H9 (cell line): ENCODE measurements at regions not wholly inside any gene's neighbourhood (a gene's known extent, or its start where the extent isn't known, plus 50 kb on each side); places are given as distances from the start of the nearest gene placed in this dataset.

Experiments
- DNase-seq: peaks from one replicate; pipeline ENCODE4 v3.0.0-alpha.2; 2017
- H2AFZ ChIP-seq: one replicate; pipeline ENCODE4 v1.6.1; 2013; ENCODE audit warnings: mild to moderate bottlenecking, low read length, control low read depth, moderate library complexity
- H2AK5ac ChIP-seq: 2 replicates; pipeline ENCODE4 v1.6.1; 2013; ENCODE audit warnings: low read length, control low read depth, mixed read lengths; ENCODE audit not compliant: insufficient read length
- H2BK120ac ChIP-seq: one replicate; pipeline ENCODE4 v1.6.1; 2013; ENCODE audit warnings: low read depth, mild to moderate bottlenecking, low read length, control low read depth, inconsistent platforms; ENCODE audit not compliant: poor library complexity, severe bottlenecking
- H2BK12ac ChIP-seq: 2 replicates; pipeline ENCODE4 v1.6.1; 2013; ENCODE audit warnings: low read length, control low read depth, mixed read lengths, low read depth; ENCODE audit not compliant: insufficient read length
- H2BK15ac ChIP-seq: 2 replicates; pipeline ENCODE4 v1.6.1; 2013; ENCODE audit warnings: low read depth, low read length, control low read depth
- H2BK20ac ChIP-seq: one replicate; pipeline ENCODE4 v1.6.1; 2013; ENCODE audit warnings: low read depth, mild to moderate bottlenecking, low read length, control low read depth, inconsistent platforms; ENCODE audit not compliant: poor library complexity, severe bottlenecking
- H2BK5ac ChIP-seq: 2 replicates; pipeline ENCODE4 v1.6.1; 2013; ENCODE audit warnings: low read length, control low read depth, mixed read lengths; ENCODE audit not compliant: insufficient read length
- H3K14ac ChIP-seq: 2 replicates; pipeline ENCODE4 v1.6.1; 2013; ENCODE audit warnings: low read length, control low read depth; ENCODE audit not compliant: insufficient read depth
- H3K18ac ChIP-seq: 2 replicates; pipeline ENCODE4 v1.6.1; 2013; ENCODE audit warnings: low read depth, mild to moderate bottlenecking, mixed read lengths, low read length, control low read depth; ENCODE audit not compliant: insufficient read length
- H3K23ac ChIP-seq: 2 replicates; pipeline ENCODE4 v1.6.1; 2013; ENCODE audit warnings: low read length, control low read depth, mixed read lengths, low read depth; ENCODE audit not compliant: insufficient read length
- H3K23me2 ChIP-seq: 2 replicates; pipeline ENCODE4 v1.6.1; 2013; ENCODE audit warnings: low read depth, mild to moderate bottlenecking, mixed read lengths, low read length, control low read depth; ENCODE audit not compliant: insufficient read length, poor library complexity, severe bottlenecking
- H3K27ac ChIP-seq: 2 replicates; pipeline ENCODE4 v1.5.1; 2013; ENCODE audit warnings: low read length, control low read depth, mixed read lengths, low read depth; ENCODE audit not compliant: insufficient read length
- H3K27me3 ChIP-seq: 2 replicates; pipeline ENCODE4 v1.6.1; 2013; ENCODE audit warnings: low read length, control low read depth, inconsistent platforms; ENCODE audit not compliant: insufficient read depth
- H3K4ac ChIP-seq: 2 replicates; pipeline ENCODE4 v1.6.1; 2013; ENCODE audit warnings: low read depth, mild to moderate bottlenecking, control low read depth, inconsistent platforms, low read length, moderate library complexity
- H3K4me1 ChIP-seq: 2 replicates; pipeline ENCODE4 v1.6.1; 2013; ENCODE audit warnings: low read length, control low read depth, inconsistent platforms; ENCODE audit not compliant: insufficient read depth
- H3K4me2 ChIP-seq: 2 replicates; pipeline ENCODE4 v1.6.1; 2013; ENCODE audit warnings: low read length, control low read depth, mixed read lengths; ENCODE audit not compliant: insufficient read length, insufficient read depth
- H3K56ac ChIP-seq: 2 replicates; pipeline ENCODE4 v1.6.1; 2013; ENCODE audit warnings: low read depth, mild to moderate bottlenecking, mixed read lengths, low read length, control low read depth; ENCODE audit not compliant: insufficient read length
- H3K79me1 ChIP-seq: 2 replicates; pipeline ENCODE4 v1.6.1; 2013; ENCODE audit warnings: low read depth, mild to moderate bottlenecking, moderate library complexity, low read length, control low read depth, inconsistent platforms; ENCODE audit not compliant: insufficient read depth, poor library complexity, severe bottlenecking
- H3K79me2 ChIP-seq: 2 replicates; pipeline ENCODE4 v1.6.1; 2013; ENCODE audit warnings: low read length, control low read depth, inconsistent platforms; ENCODE audit not compliant: insufficient read depth
- H3K9ac ChIP-seq: 2 replicates; pipeline ENCODE4 v1.6.1; 2013; ENCODE audit warnings: low read length, control low read depth, mixed read lengths; ENCODE audit not compliant: insufficient read length; ENCODE audit errors: extremely low read depth
- H3K9me3 ChIP-seq: one replicate; pipeline ENCODE4 v1.6.1; 2013; ENCODE audit warnings: low read depth, low read length, inconsistent platforms; ENCODE audit not compliant: control insufficient read depth
- H3T11ph ChIP-seq: one replicate; pipeline ENCODE4 v1.6.1; 2013; ENCODE audit warnings: mild to moderate bottlenecking, low read length, control low read depth, inconsistent platforms
- H4K20me1 ChIP-seq: one replicate; pipeline ENCODE4 v1.6.1; 2013; ENCODE audit not compliant: control insufficient read depth, insufficient read length, insufficient read depth
- H4K5ac ChIP-seq: 2 replicates; pipeline ENCODE4 v1.6.1; 2013; ENCODE audit warnings: low read depth, mild to moderate bottlenecking, mixed read lengths, low read length, control low read depth; ENCODE audit not compliant: insufficient read length
- H4K8ac ChIP-seq: replicated peaks from 2 replicates; pipeline ENCODE4 v1.6.1; 2013; ENCODE audit warnings: low read length, control low read depth, mixed read lengths, low read depth; ENCODE audit not compliant: insufficient read length
- H4K91ac ChIP-seq: 2 replicates; pipeline ENCODE4 v1.6.1; 2013; ENCODE audit warnings: low read depth, mild to moderate bottlenecking, moderate library complexity, mixed read lengths, low read length, control low read depth; ENCODE audit not compliant: insufficient read length
- H3K27ac Mint-ChIP-seq, 3 experiments: 2 replicates in 2 of 3; 3 replicates in 1 of 3; pipeline ENCODE4 v1.8.0; 2020 to 2021; ENCODE audit warnings: mixed read lengths in 3 of 3, mild to moderate bottlenecking in 1 of 3, moderate library complexity in 1 of 3
- H3K27me3 Mint-ChIP-seq: 2 replicates; pipeline ENCODE4 v1.8.0; 2021; ENCODE audit warnings: low read depth, mild to moderate bottlenecking, moderate library complexity, mixed read lengths
- H3K36me3 Mint-ChIP-seq, 3 experiments: 2 replicates in 2 of 3; 3 replicates in 1 of 3; pipeline ENCODE4 v1.8.0; 2020 to 2021; ENCODE audit warnings: low read depth in 3 of 3, mixed read lengths in 3 of 3; ENCODE audit not compliant: insufficient read depth in 1 of 3
- H3K4me1 Mint-ChIP-seq, 2 experiments: 2 replicates each; pipeline ENCODE4 v1.8.0; 2020; ENCODE audit warnings: mixed read lengths in 2 of 2
- H3K4me3 Mint-ChIP-seq, 2 experiments: 2 replicates in 1 of 2; 3 replicates in 1 of 2; pipeline ENCODE4 v1.8.0; 2020 to 2021; ENCODE audit warnings: mild to moderate bottlenecking in 2 of 2, mixed read lengths in 2 of 2, moderate library complexity in 1 of 2
- H3K9me3 Mint-ChIP-seq, 2 experiments: 2 replicates in 1 of 2; 3 replicates in 1 of 2; pipeline ENCODE4 v1.8.0; 2020; ENCODE audit warnings: mild to moderate bottlenecking in 2 of 2, mixed read lengths in 2 of 2, moderate library complexity in 1 of 2
- WGBS: extraction: QIAGEN DNeasy Blood & Tissue Kit; methylation state at CpG from one replicate; pipeline ENCODE4 v1.1.7; 2013; ENCODE audit warnings: missing lambda C conversion rate, low lambda C conversion rate, mixed read lengths; ENCODE audit not compliant: insufficient read length; ENCODE audit errors: extremely low coverage; 5-methylcytosine and 5-hydroxymethylcytosine counted together
- TF ChIP-seq, protein P1 (sequence below): fragments of 200-600 bp; sonication (generic); conservative IDR thresholded peaks from 3 replicates; pipeline ENCODE4 v1.8.0; 2021; ENCODE audit warnings: antibody characterized with exemption, mild to moderate bottlenecking

DNA sequence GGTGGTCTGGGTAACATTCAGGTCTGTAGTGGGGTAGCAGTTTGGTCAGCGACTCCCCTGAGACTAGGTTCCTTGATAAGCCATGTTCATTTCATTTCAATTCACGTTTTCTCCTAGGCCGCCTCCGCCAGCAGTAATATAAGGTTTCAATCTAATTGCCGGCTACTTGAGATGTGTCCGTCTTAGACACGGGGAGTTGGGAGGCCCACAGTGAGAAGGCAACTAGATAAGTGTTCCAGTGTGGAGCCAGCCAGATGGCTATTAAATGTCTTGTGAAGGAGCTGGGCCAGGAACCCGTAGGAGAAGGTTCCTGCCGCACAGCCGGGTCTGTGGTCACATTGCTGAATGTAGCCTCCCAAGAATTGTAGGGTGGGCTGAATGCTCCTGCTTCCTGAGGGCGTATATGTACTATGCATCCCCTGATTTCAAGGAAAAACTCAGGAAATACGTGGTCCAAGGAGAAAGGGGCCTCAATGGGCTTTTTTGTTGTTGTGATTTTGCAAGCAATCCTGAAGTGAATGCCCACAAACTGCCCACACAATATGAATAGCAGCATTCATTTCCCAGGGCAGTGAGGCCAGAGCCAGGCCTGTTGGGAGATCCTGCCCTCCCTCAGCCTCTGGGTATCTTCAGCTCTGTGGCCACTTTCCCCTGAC is 220.6 kb upstream of the RPL34 start:
- TF ChIP-seq, protein P1, sequence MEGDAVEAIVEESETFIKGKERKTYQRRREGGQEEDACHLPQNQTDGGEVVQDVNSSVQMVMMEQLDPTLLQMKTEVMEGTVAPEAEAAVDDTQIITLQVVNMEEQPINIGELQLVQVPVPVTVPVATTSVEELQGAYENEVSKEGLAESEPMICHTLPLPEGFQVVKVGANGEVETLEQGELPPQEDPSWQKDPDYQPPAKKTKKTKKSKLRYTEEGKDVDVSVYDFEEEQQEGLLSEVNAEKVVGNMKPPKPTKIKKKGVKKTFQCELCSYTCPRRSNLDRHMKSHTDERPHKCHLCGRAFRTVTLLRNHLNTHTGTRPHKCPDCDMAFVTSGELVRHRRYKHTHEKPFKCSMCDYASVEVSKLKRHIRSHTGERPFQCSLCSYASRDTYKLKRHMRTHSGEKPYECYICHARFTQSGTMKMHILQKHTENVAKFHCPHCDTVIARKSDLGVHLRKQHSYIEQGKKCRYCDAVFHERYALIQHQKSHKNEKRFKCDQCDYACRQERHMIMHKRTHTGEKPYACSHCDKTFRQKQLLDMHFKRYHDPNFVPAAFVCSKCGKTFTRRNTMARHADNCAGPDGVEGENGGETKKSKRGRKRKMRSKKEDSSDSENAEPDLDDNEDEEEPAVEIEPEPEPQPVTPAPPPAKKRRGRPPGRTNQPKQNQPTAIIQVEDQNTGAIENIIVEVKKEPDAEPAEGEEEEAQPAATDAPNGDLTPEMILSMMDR, result no peak
- Histone ChIP-seq H3K9me3 (no peaks in the 10 kb centered on the region), H3K18ac (no peak overlapping the region), H3K23me2 (no peaks in the 10 kb centered on the region), H3K56ac (no peak overlapping the region), H2BK120ac (no peak overlapping the region), H2AFZ (no peak overlapping the region), H3T11ph (no peak overlapping the region), H4K5ac (no peak overlapping the region), H4K20me1 (no peaks in the 10 kb centered on the region), H4K91ac (no peak overlapping the region), H3K79me2 (no peaks in the 10 kb centered on the region), H3K27ac (no peak overlapping the region), H3K9ac (no peak overlapping the region), H2AK5ac (no peak overlapping the region), H3K4ac (no peak overlapping the region), H3K79me1 (no peaks in the 10 kb centered on the region), H2BK15ac (no peak overlapping the region), H3K14ac (no peak overlapping the region), H3K4me1 (no peaks in the 10 kb centered on the region; the same call in 1 of the 2 replicates), H2BK5ac (no peak overlapping the region), H4K8ac (no peak overlapping the region), H3K23ac (no peak overlapping the region), H3K4me2 (no peak overlapping the region), H2BK20ac (no peak overlapping the region), H2BK12ac (no peak overlapping the region), H3K27me3 (no peaks in the 10 kb centered on the region)
- H3K27ac Mint-ChIP-seq, result no peak overlapping the region; a peak in 1 of 7 replicates
- no CpG with 5 or more reads among the region's 12 CpGs for WGBS
- no peak overlapping the region for H3K4me3 Mint-ChIP-seq
- H3K4me1 Mint-ChIP-seq, result no peaks in the 10 kb centered on the region
- DNase-seq, result no peak
- H3K27me3 Mint-ChIP-seq, result peaks cover 4% of the 10 kb centered on the region; the same call in 1 of the 2 replicates
- H3K36me3 Mint-ChIP-seq, result no peaks in the 10 kb centered on the region; a peak in 1 of 7 replicates
- H3K9me3 Mint-ChIP-seq, result no peaks in the 10 kb centered on the region
